Large intestine (tissue), 3 donors: ENCODE measurements at regions not wholly inside any gene's neighbourhood (a gene's known extent, or its start where the extent isn't known, plus 50 kb on each side); places are given as distances from the start of the nearest gene placed in this dataset.

Experiments
- DNase-seq, 2 donors: peaks; one replicate each; pipeline versions ENCODE4 v3.0.0 to v3.0.0-alpha.2; 2013
- H3K27ac ChIP-seq: one replicate; pipeline ENCODE4 v1.5.1; 2013; ENCODE audit warnings: low read length
- H3K27me3 ChIP-seq: 2 replicates; pipeline ENCODE4 v1.6.1; 2013; ENCODE audit warnings: low read length; ENCODE audit not compliant: control insufficient read depth, insufficient read depth
- H3K36me3 ChIP-seq: 2 replicates; pipeline ENCODE4 v1.6.1; 2013; ENCODE audit warnings: low read length; ENCODE audit not compliant: control insufficient read depth, insufficient read depth
- H3K4me1 ChIP-seq: one replicate; pipeline ENCODE4 v1.6.1; 2013; ENCODE audit warnings: low read length; ENCODE audit not compliant: control insufficient read depth, insufficient read depth
- H3K4me3 ChIP-seq: one replicate; pipeline ENCODE4 v1.5.1; 2013; ENCODE audit warnings: low read length
- H3K9me3 ChIP-seq: one replicate; pipeline ENCODE4 v1.6.1; 2013; ENCODE audit warnings: mild to moderate bottlenecking, low read depth, low read length, moderate library complexity; ENCODE audit not compliant: control insufficient read depth
- WGBS: methylation state at CpG from one replicate; pipeline ENCODE4 v1.1.5; 2013; ENCODE audit warnings: low lambda C conversion rate; ENCODE audit not compliant: insufficient coverage; 5-methylcytosine and 5-hydroxymethylcytosine counted together

DNA sequence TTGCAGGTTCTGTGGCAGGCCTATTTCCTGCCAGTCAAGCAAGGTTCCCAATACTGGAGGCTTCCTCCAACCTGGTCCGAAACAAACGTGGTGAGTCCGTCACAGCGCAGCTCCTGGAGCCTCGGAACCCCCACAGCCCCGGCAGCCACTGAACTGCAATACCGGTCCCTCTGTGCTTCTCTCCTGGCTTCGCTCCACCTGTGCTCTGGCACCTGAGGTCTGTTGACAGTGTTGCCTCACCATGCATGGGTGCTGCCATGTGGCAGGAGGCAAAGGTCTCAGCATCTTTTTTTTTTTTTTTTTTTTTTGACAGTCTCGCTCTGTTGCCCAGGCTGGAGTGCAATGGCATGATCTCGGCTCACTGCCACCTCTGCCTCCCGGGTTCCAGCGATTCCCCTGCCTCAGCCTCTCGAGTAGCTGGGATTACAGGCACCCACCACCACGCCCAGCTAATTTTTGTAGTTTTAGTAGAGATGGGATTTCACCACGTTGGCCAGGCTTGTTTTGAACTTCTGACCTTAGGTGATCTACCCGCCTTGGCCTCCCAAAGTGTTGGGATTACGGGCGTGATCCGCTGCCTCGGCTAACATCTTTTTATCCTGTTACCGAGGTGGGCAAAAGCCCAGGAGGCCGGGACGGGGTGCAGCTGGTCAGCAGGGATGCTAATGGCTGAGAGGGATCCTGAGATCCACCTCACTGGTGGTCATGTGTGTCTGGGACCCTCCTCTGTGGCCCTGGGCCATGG is 57.1 kb upstream of the RNU6ATAC start:
- Histone ChIP-seq H3K36me3 (no peaks in the 10 kb centered on the region), H3K9me3 (no peaks in the 10 kb centered on the region), H3K27me3 (no peaks in the 10 kb centered on the region), H3K4me1 (peaks cover 23% of the 10 kb centered on the region), H3K4me3 (no peak overlapping the region), H3K27ac (no peak overlapping the region)
- no CpG with 5 or more reads among the region's 23 CpGs for WGBS
- no peak for DNase-seq

DNA sequence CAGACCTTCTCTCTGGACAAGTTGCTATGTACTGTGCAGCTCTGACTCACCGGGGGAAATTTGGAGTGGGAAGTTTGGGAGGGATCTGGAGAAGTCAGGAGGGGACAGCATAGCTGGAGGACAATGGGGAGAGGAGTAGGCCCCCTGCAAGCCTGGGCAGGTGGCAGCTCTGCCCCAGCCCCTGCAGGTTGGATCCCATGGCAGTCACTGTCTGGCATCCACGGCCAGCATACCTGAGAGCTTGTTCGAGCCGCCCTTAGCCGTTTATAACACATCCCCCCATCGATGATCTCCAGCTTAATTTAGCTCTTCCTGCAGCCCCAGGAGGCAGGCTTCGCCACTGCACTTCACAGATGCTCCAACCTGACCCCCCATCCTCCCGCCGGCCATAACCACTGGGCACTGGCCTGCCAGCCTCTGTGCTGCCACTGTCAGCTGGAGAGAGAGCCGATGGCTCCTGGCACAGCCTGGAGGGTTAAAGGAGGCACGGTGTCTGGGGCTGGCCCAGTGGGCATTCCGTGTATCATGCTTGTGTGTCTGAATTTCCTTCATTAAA is 57.7 kb upstream of the RNU6ATAC start:
- H3K27me3 ChIP-seq = no peaks in the 10 kb centered on the region
- H3K4me3 ChIP-seq = no peak overlapping the region
- no peaks in the 10 kb centered on the region for H3K36me3 ChIP-seq
- no peak overlapping the region for H3K27ac ChIP-seq
- no peaks in the 10 kb centered on the region for H3K9me3 ChIP-seq
- no CpG with 5 or more reads among the region's 12 CpGs for WGBS
- H3K4me1 ChIP-seq = peaks cover 17% of the 10 kb centered on the region
- DNase-seq = no peak

- Histone ChIP-seq H3K27ac (peak overlapping the region; percentile 45), H3K36me3 (no peaks in the 10 kb centered on the region), H3K4me3 (no peak overlapping the region), H3K9me3 (no peaks in the 10 kb centered on the region), H3K27me3 (peaks cover 4% of the 10 kb centered on the region), H3K4me1 (peaks cover 17% of the 10 kb centered on the region)
- 100% methylated on average over 1 of the region's 11 CpGs for WGBS
- no peak for DNase-seq
Measured at GRCh38 chr9:134223091-134223490, 58.7 kb upstream of the RNU6ATAC start.

DNA sequence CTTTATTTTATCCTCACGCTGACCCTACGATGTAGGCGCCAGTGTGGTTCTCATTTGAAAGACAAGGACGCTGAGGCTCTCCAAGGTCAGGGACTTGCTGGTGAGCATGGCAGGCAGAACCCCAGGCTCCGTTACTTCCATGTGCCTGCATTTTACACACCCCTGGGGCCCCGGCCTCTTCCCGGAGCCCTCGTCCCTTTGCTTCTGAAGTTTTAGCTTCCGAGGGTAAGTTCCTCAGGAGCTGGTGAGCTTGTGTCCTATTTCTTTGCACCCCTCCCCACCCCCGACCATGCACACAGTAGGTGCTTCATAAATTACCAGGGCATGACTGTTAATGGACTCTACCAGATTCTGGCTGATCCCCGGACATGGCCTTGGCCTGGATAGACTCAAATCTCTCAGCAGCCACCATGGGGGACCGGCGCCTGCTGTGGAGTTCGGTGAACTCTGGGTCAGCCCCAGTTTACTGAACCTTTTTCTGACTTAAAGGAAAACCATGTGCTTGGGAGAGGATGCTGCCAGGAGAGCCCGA is 59.3 kb upstream of the RNU6ATAC start:
- peak in 1 of 2 donors; percentile 23 for DNase-seq
- H3K4me1 ChIP-seq = peaks cover 17% of the 10 kb centered on the region
- H3K27ac ChIP-seq = peak overlapping the region; percentile 8
- H3K36me3 ChIP-seq = no peaks in the 10 kb centered on the region
- no peak overlapping the region for H3K4me3 ChIP-seq
- peaks cover 4% of the 10 kb centered on the region for H3K27me3 ChIP-seq
- H3K9me3 ChIP-seq = no peaks in the 10 kb centered on the region
- 88% methylated on average over 3 of the region's 15 CpGs for WGBS

DNA sequence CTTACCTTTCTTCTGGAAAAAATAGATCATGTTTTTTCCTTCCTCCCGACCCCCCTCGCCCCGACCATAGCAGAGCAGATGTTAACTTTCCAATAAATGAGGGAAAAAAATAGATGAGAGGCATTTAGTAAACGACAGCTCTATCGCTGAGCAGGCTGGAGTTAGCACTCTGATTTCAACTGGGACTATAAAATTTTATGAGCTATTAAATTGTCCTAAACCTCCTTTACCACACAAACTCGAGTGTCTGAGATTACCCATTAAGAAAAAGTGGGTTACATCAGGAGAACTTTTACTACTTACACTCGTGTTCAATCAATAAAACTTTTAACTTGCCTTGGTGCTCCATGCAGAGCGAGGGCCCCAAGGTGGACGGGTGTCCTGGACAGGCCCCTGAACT is 59.8 kb upstream of the RNU6ATAC start:
- Histone ChIP-seq H3K4me3 (no peak overlapping the region), H3K27ac (peak overlapping the region; percentile 8), H3K27me3 (peaks cover 4% of the 10 kb centered on the region), H3K9me3 (no peaks in the 10 kb centered on the region), H3K36me3 (no peaks in the 10 kb centered on the region), H3K4me1 (peaks cover 17% of the 10 kb centered on the region)
- peak in 1 of 2 donors; percentile 36 for DNase-seq
- no CpG with 5 or more reads among the region's 9 CpGs for WGBS

DNA sequence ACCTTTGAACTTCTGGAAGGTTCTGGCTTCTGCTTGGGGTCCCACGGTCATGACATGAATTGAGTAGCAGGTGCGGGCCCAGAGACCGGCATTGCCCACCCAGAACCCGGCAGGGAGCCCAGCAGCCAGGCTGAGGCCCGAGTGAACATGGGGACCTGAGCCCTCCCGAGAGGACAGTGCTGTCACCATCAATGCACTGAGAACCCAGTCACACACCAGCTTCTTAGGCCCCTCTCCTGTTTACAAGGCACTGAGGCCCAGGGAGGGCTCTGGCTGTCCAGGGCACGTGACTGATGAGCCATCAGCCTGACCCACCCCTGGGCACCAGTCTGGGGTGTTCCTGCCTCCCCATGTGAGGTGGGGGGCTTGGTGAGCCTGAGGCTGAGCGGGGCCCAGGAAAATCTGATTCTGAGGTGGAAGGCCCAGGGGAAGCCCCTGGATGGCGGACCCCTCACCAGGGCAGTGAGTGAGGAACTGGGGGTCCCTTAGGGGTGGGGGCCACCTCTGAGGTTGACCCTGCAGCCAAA is 60.3 kb upstream of the RNU6ATAC start:
- Histone ChIP-seq H3K27ac (no peak overlapping the region), H3K4me3 (no peak overlapping the region)
- no peak for DNase-seq

GRCh38 chr9:134225186-134225585 is 60.8 kb upstream of the RNU6ATAC start:
- Histone ChIP-seq H3K36me3 (no peaks in the 10 kb centered on the region), H3K27ac (no peak overlapping the region), H3K4me3 (no peak overlapping the region), H3K9me3 (no peaks in the 10 kb centered on the region), H3K4me1 (peaks cover 17% of the 10 kb centered on the region), H3K27me3 (peaks cover 4% of the 10 kb centered on the region)
- DNase-seq = no peak
- no CpG with 5 or more reads among the region's 8 CpGs for WGBS

More for the DNA sequence above, 60.3 kb upstream of the RNU6ATAC start:
- Histone ChIP-seq H3K36me3 (no peaks in the 10 kb centered on the region), H3K27me3 (peaks cover 4% of the 10 kb centered on the region), H3K9me3 (no peaks in the 10 kb centered on the region), H3K4me1 (peaks cover 17% of the 10 kb centered on the region)
- WGBS = no CpG with 5 or more reads among the region's 9 CpGs

GRCh38 chr9:134225816-134226215 is 61.5 kb upstream of the RNU6ATAC start:
- Histone ChIP-seq H3K9me3 (no peaks in the 10 kb centered on the region), H3K27me3 (peaks cover 4% of the 10 kb centered on the region), H3K36me3 (no peaks in the 10 kb centered on the region), H3K4me1 (peaks cover 21% of the 10 kb centered on the region), H3K4me3 (no peak overlapping the region), H3K27ac (peak overlapping the region; percentile 8)
- no peak for DNase-seq
- WGBS = no CpG with 5 or more reads among the region's 7 CpGs

DNA sequence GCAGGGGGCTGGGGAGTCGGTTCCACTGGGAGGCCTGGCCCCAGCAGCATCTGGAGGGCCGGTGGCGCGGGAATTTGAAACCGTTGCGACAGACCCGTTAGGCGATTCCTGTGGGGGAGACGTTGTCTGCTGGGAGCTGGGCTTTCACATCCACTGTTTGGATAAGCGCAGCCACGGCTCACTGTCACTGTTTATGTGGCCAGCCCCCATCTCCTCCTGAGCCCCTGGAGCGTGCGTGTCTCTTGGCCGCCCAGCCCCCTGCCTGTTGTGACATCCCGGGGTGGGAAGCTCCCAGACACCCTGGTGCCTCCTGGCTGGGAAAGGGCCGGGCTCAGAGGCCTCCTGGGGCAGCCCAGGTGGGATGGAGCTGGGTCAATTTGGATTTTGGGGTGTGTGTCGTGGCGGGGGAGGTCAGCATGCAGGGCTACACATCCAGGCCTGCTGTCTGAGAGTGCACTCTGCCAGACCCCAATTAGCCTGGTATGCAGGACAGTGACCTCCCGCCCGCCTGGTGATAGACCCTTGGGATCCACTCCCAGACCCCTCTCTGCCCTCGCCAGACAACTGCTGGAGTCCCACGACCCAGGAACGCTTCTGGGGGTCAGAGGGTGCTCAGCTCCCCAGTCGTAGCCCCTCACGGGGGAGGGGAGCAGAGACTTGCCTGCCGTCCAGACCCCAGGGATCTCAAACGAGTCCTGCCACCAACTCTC is 62.0 kb upstream of the RNU6ATAC start:
- no peaks in the 10 kb centered on the region for H3K9me3 ChIP-seq
- H3K36me3 ChIP-seq = no peaks in the 10 kb centered on the region
- no peak overlapping the region for H3K4me3 ChIP-seq
- peaks cover 4% of the 10 kb centered on the region for H3K27me3 ChIP-seq
- peak; percentile 31 to 46 for DNase-seq
- peak overlapping the region; percentile 54 for H3K27ac ChIP-seq
- WGBS = no CpG with 5 or more reads among the region's 27 CpGs
- peaks cover 24% of the 10 kb centered on the region for H3K4me1 ChIP-seq
